GM12891 (cell line): ENCODE measurements at regions not wholly inside any gene's neighbourhood (a gene's known extent, or its start where the extent isn't known, plus 50 kb on each side); places are given as distances from the start of the nearest gene placed in this dataset.

Source experiments
- PAX5 ChIP-seq: IDR thresholded peaks from 2 replicates; pipeline ENCODE4 v1.6.1; 2011; ENCODE audit warnings: low read length, moderate library complexity, mild to moderate bottlenecking; ENCODE audit not compliant: insufficient read depth, severe bottlenecking
- POLR2A ChIP-seq: IDR thresholded peaks from 2 replicates; pipeline ENCODE4 v1.6.1; 2011; ENCODE audit warnings: low read depth, low read length, control low read depth
- POLR2AphosphoS5 ChIP-seq: IDR thresholded peaks from 2 replicates; pipeline ENCODE4 v1.6.1; 2011; ENCODE audit warnings: low read depth, low read length, control low read depth
- POU2F2 ChIP-seq: IDR thresholded peaks from 2 replicates; pipeline ENCODE4 v1.6.1; 2011; ENCODE audit warnings: low read depth, mild to moderate bottlenecking, control low read depth, low read length, moderate library complexity
- SPI1 ChIP-seq: IDR thresholded peaks from 2 replicates; pipeline ENCODE4 v1.6.1; 2011; ENCODE audit warnings: low read depth, low read length, control low read depth
- TAF1 ChIP-seq: IDR thresholded peaks from 2 replicates; pipeline ENCODE4 v1.6.1; 2011; ENCODE audit warnings: low read depth, low read length, control low read depth

- TF ChIP-seq SPI1, result no peak
- TF ChIP-seq POLR2A, result no peak
- TF ChIP-seq POLR2AphosphoS5, result no peak
- TF ChIP-seq POU2F2, result no peak
- TF ChIP-seq TAF1, result no peak
- no peak for TF ChIP-seq PAX5
Measured at GRCh38 chr12:105467710-105468366, 137.3 kb downstream of the C12orf75 start.
